Breast epithelium (tissue), 3 donors: ENCODE measurements at regions not wholly inside any gene's neighbourhood (a gene's known extent, or its start where the extent isn't known, plus 50 kb on each side); places are given as distances from the start of the nearest gene placed in this dataset.
"Not testable (repeated sequence)": the region's sequence is repeated elsewhere in the genome, so short reads cannot be mapped to it uniquely, and the experiment has no call there.

Source experiments
- CTCF ChIP-seq, 3 donors: fragments of 450-650 bp; IDR thresholded peaks; one replicate each; pipeline ENCODE4 v1.5.1; 2016 to 2017; ENCODE audit warnings: antibody characterized with exemption in 3 of 3, mild to moderate bottlenecking in 3 of 3, moderate library complexity in 3 of 3
- POLR2A ChIP-seq: fragments of 450-650 bp; IDR thresholded peaks from one replicate; pipeline ENCODE4 v1.6.1; 2016; ENCODE audit warnings: antibody characterized with exemption, mild to moderate bottlenecking, moderate library complexity
- POLR2AphosphoS5 ChIP-seq, 3 donors: sonication (generic); formaldehyde crosslinking; IDR thresholded peaks; one replicate each; pipeline ENCODE4 v1.6.1; 2017; ENCODE audit warnings: antibody characterized with exemption in 3 of 3

DNA sequence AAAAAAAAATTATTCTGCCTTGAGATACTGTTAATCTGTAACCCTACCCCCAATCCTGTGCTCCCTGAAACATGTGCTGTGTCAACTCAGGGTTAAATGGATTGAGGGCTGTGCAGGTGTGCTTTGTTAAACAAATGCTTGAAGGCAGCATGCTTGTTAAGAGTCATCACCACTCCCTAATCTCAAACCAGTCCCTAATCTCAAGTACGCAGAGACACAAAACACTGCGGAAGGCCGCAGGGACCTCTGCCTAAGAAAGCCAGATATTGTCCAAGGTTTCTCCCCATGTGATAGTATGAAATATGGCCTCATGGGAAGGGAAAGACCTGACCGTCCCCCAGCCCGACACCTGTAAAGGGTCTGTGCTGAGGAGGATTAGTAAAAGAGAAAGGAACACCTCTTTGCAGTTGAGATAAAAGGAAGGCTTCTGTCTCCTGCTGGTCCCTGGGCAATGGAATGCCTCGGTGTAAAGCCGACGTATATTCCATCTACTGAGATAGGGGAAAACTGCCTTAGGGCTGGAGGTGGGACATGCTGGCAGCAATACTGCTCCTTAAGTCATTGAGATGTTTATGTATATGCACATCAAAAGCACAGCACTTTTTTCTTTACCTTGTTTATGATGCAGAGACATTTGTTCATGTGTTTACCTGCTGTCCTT is 402.6 kb downstream of the TBC1D32 start:
- not testable (repeated sequence) for TF ChIP-seq CTCF (IDR thresholded peaks at IDR 0.05); POLR2A; POLR2AphosphoS5 (IDR thresholded peaks at IDR 0.05)
